ENCODE measurements at regions not wholly inside any gene's neighbourhood (a gene's known extent, or its start where the extent isn't known, plus 50 kb on each side); places are given as distances from the start of the nearest gene placed in this dataset.

- in situ Hi-C loops (cut with MboI; ENCODE audit: low pct_ligation_motif_present in 1 of 4, low pct_unique_long_range_greater_than_20kb in 1 of 4, low sequenced_read_pairs in 3 of 4) = no loop called here
- H3K27ac ChIP-seq = no peak overlapping the region
- H3K36me3 ChIP-seq = no peaks in the 10 kb centered on the region
- intact Hi-C loops (cut with DNase I; ENCODE audit: low total_unique reads) = no loop called here
- 72 to 89% methylated on average over 2 of the region's 2 CpGs for WGBS, 2 donors (ENCODE audit: low coverage in 1 of 2)
- no peaks in the 10 kb centered on the region for H3K9me3 ChIP-seq
- no peaks in the 10 kb centered on the region for H3K27me3 ChIP-seq
- no peaks in the 10 kb centered on the region for H3K4me1 ChIP-seq
- DNase-seq = no peak
- TF ChIP-seq POLR2A (IDR thresholded peaks at IDR 0.05) (no peak), EP300 (IDR thresholded peaks at IDR 0.05; ENCODE audit: low read depth) (no peak), POLR2AphosphoS5 (IDR thresholded peaks at IDR 0.05) (no peak)
- TF ChIP-seq, protein P1, sequence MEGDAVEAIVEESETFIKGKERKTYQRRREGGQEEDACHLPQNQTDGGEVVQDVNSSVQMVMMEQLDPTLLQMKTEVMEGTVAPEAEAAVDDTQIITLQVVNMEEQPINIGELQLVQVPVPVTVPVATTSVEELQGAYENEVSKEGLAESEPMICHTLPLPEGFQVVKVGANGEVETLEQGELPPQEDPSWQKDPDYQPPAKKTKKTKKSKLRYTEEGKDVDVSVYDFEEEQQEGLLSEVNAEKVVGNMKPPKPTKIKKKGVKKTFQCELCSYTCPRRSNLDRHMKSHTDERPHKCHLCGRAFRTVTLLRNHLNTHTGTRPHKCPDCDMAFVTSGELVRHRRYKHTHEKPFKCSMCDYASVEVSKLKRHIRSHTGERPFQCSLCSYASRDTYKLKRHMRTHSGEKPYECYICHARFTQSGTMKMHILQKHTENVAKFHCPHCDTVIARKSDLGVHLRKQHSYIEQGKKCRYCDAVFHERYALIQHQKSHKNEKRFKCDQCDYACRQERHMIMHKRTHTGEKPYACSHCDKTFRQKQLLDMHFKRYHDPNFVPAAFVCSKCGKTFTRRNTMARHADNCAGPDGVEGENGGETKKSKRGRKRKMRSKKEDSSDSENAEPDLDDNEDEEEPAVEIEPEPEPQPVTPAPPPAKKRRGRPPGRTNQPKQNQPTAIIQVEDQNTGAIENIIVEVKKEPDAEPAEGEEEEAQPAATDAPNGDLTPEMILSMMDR (IDR thresholded peaks at IDR 0.05) = no peak
- no peak overlapping the region for H3K4me3 ChIP-seq
Measured at GRCh38 chr12:87329076-87329863, 699.9 kb downstream of the C12orf50 start.

- Histone ChIP-seq H3K9me3 (no peaks in the 10 kb centered on the region), H3K27me3 (no peaks in the 10 kb centered on the region), H3K4me1 (no peaks in the 10 kb centered on the region), H3K4me3 (no peak overlapping the region), H3K27ac (no peak overlapping the region), H3K36me3 (no peaks in the 10 kb centered on the region)
- WGBS, 2 donors (ENCODE audit: low coverage in 1 of 2) = 64% methylated on average over 1 of the region's 1 CpG
- intact Hi-C loops (cut with DNase I; ENCODE audit: low total_unique reads) (no loop called here), in situ Hi-C loops (cut with MboI; ENCODE audit: low pct_ligation_motif_present in 1 of 4, low pct_unique_long_range_greater_than_20kb in 1 of 4, low sequenced_read_pairs in 3 of 4) (no loop called here)
- TF ChIP-seq, protein P1 (IDR thresholded peaks at IDR 0.05) = no peak
- no peak for TF ChIP-seq EP300 (IDR thresholded peaks at IDR 0.05; ENCODE audit: low read depth)
- TF ChIP-seq POLR2AphosphoS5 (IDR thresholded peaks at IDR 0.05) = no peak
- no peak for TF ChIP-seq POLR2A (IDR thresholded peaks at IDR 0.05)
- DNase-seq = no peak
Measured at GRCh38 chr12:87323369-87323768, 705.8 kb downstream of the C12orf50 start.

- TF ChIP-seq, protein P1 (IDR thresholded peaks at IDR 0.05) = no peak
- no peak for TF ChIP-seq POLR2AphosphoS5 (IDR thresholded peaks at IDR 0.05)
- TF ChIP-seq EP300 (IDR thresholded peaks at IDR 0.05; ENCODE audit: low read depth) = no peak
- no peak for TF ChIP-seq POLR2A (IDR thresholded peaks at IDR 0.05)
- Histone ChIP-seq H3K9me3 (no peaks in the 10 kb centered on the region), H3K36me3 (no peaks in the 10 kb centered on the region), H3K4me1 (no peaks in the 10 kb centered on the region), H3K4me3 (no peak overlapping the region), H3K27ac (no peak overlapping the region), H3K27me3 (no peaks in the 10 kb centered on the region)
- intact Hi-C loops (cut with DNase I; ENCODE audit: low total_unique reads) = no loop called here
- DNase-seq = no peak
- in situ Hi-C loops (cut with MboI; ENCODE audit: low pct_ligation_motif_present in 1 of 4, low pct_unique_long_range_greater_than_20kb in 1 of 4, low sequenced_read_pairs in 3 of 4) = no loop called here
Measured at GRCh38 chr12:87320724-87321123, 708.5 kb downstream of the C12orf50 start.

GRCh38 chr12:87317302-87317701 lies 711.9 kb downstream of the C12orf50 start:
- in situ Hi-C loops (cut with MboI; ENCODE audit: low pct_ligation_motif_present in 1 of 4, low pct_unique_long_range_greater_than_20kb in 1 of 4, low sequenced_read_pairs in 3 of 4) (no loop called here), intact Hi-C loops (cut with DNase I; ENCODE audit: low total_unique reads) (no loop called here)
- 75 to 86% methylated on average over 4 of the region's 4 CpGs for WGBS, 2 donors (ENCODE audit: low coverage in 1 of 2)
- no peaks in the 10 kb centered on the region for H3K36me3 ChIP-seq
- no peaks in the 10 kb centered on the region for H3K27me3 ChIP-seq
- no peak overlapping the region for H3K4me3 ChIP-seq
- H3K27ac ChIP-seq = no peak overlapping the region
- no peaks in the 10 kb centered on the region for H3K4me1 ChIP-seq
- H3K9me3 ChIP-seq = no peaks in the 10 kb centered on the region
- no peak for DNase-seq
- TF ChIP-seq POLR2A (IDR thresholded peaks at IDR 0.05) (no peak), EP300 (IDR thresholded peaks at IDR 0.05; ENCODE audit: low read depth) (no peak), POLR2AphosphoS5 (IDR thresholded peaks at IDR 0.05) (no peak)
- TF ChIP-seq, protein P1 (IDR thresholded peaks at IDR 0.05) = no peak

Data from transverse colon (tissue), 4 donors.